ENCODE measurements at regions not wholly inside any gene's neighbourhood (a gene's known extent, or its start where the extent isn't known, plus 50 kb on each side); places are given as distances from the start of the nearest gene placed in this dataset.

GRCh38 chr9:121592265-121592664, 59.2 kb upstream of the DAB2IP start:
- Histone ChIP-seq H3K4me3 (ENCODE audit: extremely low read depth in 1 of 4, insufficient read depth in 2 of 4, low read depth in 3 of 4, low read length in 4 of 4) (no peak overlapping the region), H2AK5ac (ENCODE audit: low read depth, low read length) (no peak overlapping the region), H3K4ac (replicated peaks; ENCODE audit: insufficient read length, low read depth, low read length) (no peak overlapping the region), H3K14ac (ENCODE audit: insufficient read length) (no peak overlapping the region), H3K23me2 (ENCODE audit: low read depth, low read length) (no peaks in the 10 kb centered on the region; the same call in 1 of the 2 replicates), H2BK120ac (replicated peaks; ENCODE audit: low read depth, low read length) (no peak overlapping the region), H3K36me3 (ENCODE audit: control insufficient read depth in 2 of 4, insufficient read depth in 4 of 4, low read length in 3 of 4) (no peaks in the 10 kb centered on the region), H2AFZ (ENCODE audit: low read length) (no peak overlapping the region), H4K91ac (replicated peaks; ENCODE audit: insufficient read length, low read length) (no peak overlapping the region), H3K27me3 (replicated peaks in 1 of 4; ENCODE audit: control insufficient read depth in 3 of 4, extremely low read depth in 1 of 4, insufficient read depth in 3 of 4, low read length in 3 of 4) (peaks cover 0 to 5% (median 0%) of the 10 kb centered on the region in 4 experiments; a peak in 1 of 7 replicates), H2BK5ac (ENCODE audit: low read depth, low read length) (no peak overlapping the region), H3K9me3 (ENCODE audit: insufficient read depth in 2 of 2, low read depth in 1 of 2, low read length in 1 of 2) (peaks cover 3 to 6% of the 10 kb centered on the region in 2 experiments; a peak in 2 of 4 replicates), H2BK15ac (ENCODE audit: low read length) (no peak overlapping the region), H3K27ac (ENCODE audit: low read depth, low read length) (no peak overlapping the region), H3K4me1 (replicated peaks in 1 of 4; ENCODE audit: control insufficient read depth in 3 of 4, insufficient read depth in 4 of 4, low read length in 3 of 4) (peaks cover 0 to 3% (median 0%) of the 10 kb centered on the region in 4 experiments; a peak in 1 of 7 replicates), H2BK12ac (ENCODE audit: low read depth, low read length) (no peak overlapping the region), H3K79me1 (ENCODE audit: low read depth, low read length) (no peaks in the 10 kb centered on the region), H3K79me2 (ENCODE audit: control insufficient read depth in 1 of 2, insufficient read depth in 2 of 2, low read length in 2 of 2) (no peaks in the 10 kb centered on the region), H3K4me2 (ENCODE audit: insufficient read depth in 1 of 2, low read depth in 2 of 2, low read length in 2 of 2) (no peak overlapping the region), H2BK20ac (ENCODE audit: low read length) (no peak overlapping the region), H4K8ac (ENCODE audit: extremely low read depth, insufficient read depth, low read length) (no peak overlapping the region), H3K23ac (ENCODE audit: insufficient read length) (no peak overlapping the region), H4K5ac (ENCODE audit: insufficient read length, low read depth, low read length) (no peak overlapping the region), H3K56ac (replicated peaks; ENCODE audit: insufficient read length, low read depth, low read length) (no peak overlapping the region), H4K20me1 (replicated peaks in 1 of 2; ENCODE audit: control insufficient read depth in 1 of 2, insufficient read depth in 2 of 2, low read length in 2 of 2) (no peaks in the 10 kb centered on the region), H3K9ac (replicated peaks in 1 of 4; ENCODE audit: extremely low read depth in 1 of 4, low read depth in 3 of 4, low read length in 3 of 4) (no peak overlapping the region), H3K18ac (ENCODE audit: extremely low read depth, low read length) (no peak overlapping the region)
- DNase-seq (ENCODE audit: low read depth in 1 of 2, low spot score in 2 of 2) (no peak), FAIRE-seq (no peak)
- CTCF ChIA-PET (ENCODE audit: partially characterized antibody) = interaction anchor here (0.9 to 4.4 kb wide), 8 partner anchors 9 to 338 kb away, joined by 3 to 38 read pairs (median 3); no protein-coding TSS in a partner anchor
- 90% methylated on average over 2 of the region's 2 CpGs; no CpG with 5 or more reads in 1 of the 2 experiments for WGBS, 2 experiments (ENCODE audit: extremely low coverage in 1 of 2, insufficient coverage in 1 of 2, insufficient read length in 1 of 2, insufficient replicate concordance in 2 of 2, low coverage in 1 of 2, low lambda C conversion rate in 2 of 2, missing lambda C conversion rate in 1 of 2)
- TF ChIP-seq SAP30 (IDR thresholded peaks at IDR 0.05; ENCODE audit: insufficient read depth, insufficient replicate concordance, low read length) (no peak), RFX5 (IDR thresholded peaks at IDR 0.05; ENCODE audit: borderline replicate concordance, low read depth, low read length) (no peak), KDM1A (IDR thresholded peaks at IDR 0.05; ENCODE audit: borderline replicate concordance, low read length) (no peak), BRCA1 (IDR thresholded peaks at IDR 0.05; ENCODE audit: low read depth, low read length) (no peak), E2F6 (IDR thresholded peaks at IDR 0.05) (no peak), SP4 (IDR thresholded peaks at IDR 0.05; ENCODE audit: low read length) (no peak), CEBPB (IDR thresholded peaks at IDR 0.05; ENCODE audit: low read depth, low read length) (no peak), CHD1 (IDR thresholded peaks at IDR 0.05; ENCODE audit: low read depth, low read length) (no peak), SP1 (IDR thresholded peaks at IDR 0.05; ENCODE audit: low read depth, low read length) (no peak), ZNF274 (IDR thresholded peaks at IDR 0.05; ENCODE audit: borderline replicate concordance, extremely low read depth, low read length) (no peak), NRF1 (IDR thresholded peaks at IDR 0.05; ENCODE audit: low read depth, low read length) (no peak), SIRT6 (IDR thresholded peaks at IDR 0.05; ENCODE audit: low read length) (no peak), RAD21 (IDR thresholded peaks at IDR 0.05 in 1 of 2, conservative IDR thresholded peaks at IDR 0.05 in 1 of 2; ENCODE audit: low read depth in 2 of 2, low read length in 2 of 2) (no peak)
- POLR2A ChIA-PET (ENCODE audit: partially characterized antibody) = no interaction called here
